Activated CD4-positive, alpha-beta T cell treated with anti-CD3 and anti-CD28 coated beads for 4 hours (primary cell): ENCODE measurements at regions not wholly inside any gene's neighbourhood (a gene's known extent, or its start where the extent isn't known, plus 50 kb on each side); places are given as distances from the start of the nearest gene placed in this dataset.
"Not testable (repeated sequence)": the region's sequence is repeated elsewhere in the genome, so short reads cannot be mapped to it uniquely, and the experiment has no call there.

Experiments
- DNase-seq, 2 donors: peaks; one replicate each; pipeline ENCODE4 v3.0.0-alpha.2; 2020

DNA sequence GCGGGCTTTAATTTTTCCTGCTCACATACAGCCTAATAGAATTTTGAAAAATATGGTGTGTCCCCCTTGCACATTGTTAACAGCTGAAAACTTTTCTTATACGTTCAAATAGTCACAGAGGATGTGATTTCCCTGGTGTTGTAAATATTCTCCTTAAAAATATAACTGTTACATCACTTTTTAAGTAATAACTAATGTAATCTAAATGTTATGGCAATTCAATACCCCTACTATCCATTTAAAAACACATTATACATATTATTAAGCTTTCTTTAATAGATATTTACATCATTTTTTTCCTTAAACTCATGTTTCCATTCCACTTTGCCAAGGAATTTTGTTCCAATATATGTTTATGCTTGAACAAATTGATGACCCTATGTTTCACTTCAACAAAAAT is 85.5 kb upstream of the S1PR1 start:
- DNase-seq, result no peak

GRCh38 chr1:101150670-101151069 is 86.1 kb upstream of the S1PR1 start:
- no peak for DNase-seq

DNA sequence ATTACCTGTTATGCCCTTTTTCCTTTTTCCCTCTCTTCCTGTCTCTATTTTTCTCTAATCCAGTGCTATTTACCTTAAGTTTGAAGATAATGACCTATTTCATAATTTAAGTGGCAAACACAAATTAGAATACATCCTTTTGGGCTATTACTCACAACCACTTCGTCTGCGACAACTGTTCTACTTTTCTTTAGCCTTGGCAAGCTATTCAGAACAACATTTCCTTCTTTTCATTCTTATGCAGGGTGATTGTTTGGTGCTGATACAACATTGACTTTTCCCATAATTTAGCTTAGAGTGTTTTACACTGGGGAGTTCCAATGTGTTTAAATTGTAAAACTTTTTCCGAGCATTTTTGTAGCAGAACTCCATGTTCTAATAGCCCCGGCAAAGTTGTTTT is 86.6 kb upstream of the S1PR1 start:
- no peak for DNase-seq

GRCh38 chr1:101148980-101149379 is 87.8 kb upstream of the S1PR1 start:
- DNase-seq, result no peak

GRCh38 chr1:101147381-101147780 is 89.4 kb upstream of the S1PR1 start:
- DNase-seq, result no peak

- DNase-seq, result no peak
Observed at GRCh38 chr1:101145449-101145820, 91.4 kb upstream of the S1PR1 start.

DNA sequence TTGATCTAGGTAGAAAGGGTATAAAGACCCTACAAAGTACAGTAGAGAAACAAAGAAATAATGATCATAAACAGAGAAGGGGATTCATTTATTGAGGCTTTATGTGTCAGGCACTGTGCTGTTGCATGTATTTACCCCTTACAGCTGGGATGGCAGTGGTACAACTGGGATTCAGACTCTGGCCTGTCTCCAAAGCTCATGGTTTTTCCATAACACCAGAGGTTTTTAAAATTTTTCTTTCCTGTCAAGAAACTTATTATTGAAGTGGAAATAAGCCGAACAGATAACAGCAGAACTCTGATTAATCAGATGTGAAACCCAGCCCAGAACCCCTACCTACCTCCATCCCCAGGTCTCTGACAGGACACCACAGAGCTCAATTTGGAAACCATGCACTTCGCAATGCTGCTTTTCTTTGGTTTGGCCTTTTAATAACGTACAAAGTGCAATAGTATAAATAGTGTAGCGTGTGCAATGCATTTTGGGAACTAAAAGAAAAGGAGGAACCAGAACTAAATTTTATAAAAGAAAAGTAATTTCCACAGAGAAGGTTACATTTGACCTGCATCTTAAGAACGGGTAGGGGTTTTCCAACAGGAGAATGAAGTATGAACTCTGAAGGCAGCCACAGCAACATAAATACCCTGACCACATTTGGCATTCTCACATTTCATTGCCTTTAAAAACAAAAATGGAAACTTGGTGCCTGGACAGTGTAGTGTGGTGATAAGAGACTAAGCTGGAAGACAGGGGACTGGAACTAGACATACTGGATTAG is 92.0 kb upstream of the S1PR1 start:
- DNase-seq, result no peak

- DNase-seq, result no peak
Observed at GRCh38 chr1:101142244-101142643, 94.6 kb upstream of the S1PR1 start.

DNA sequence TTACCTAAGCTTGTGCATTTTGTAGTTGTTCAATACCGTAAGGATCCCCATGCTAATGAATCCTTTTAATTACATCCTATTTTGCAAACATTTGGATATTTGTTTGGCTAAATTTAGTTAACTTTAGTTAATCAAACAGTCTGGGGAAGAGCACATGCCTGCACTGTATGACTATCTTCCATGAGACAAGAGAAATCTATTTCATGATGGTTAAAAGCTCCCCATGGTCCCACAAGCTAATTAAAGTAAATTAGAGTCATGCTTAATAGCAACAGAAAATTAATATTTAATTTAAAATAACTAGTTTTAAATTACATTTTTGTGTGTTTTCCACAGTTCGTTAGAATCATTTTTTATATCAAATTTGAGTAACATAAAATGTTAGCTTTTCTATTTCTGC is 95.4 kb upstream of the S1PR1 start:
- DNase-seq, result no peak

DNA sequence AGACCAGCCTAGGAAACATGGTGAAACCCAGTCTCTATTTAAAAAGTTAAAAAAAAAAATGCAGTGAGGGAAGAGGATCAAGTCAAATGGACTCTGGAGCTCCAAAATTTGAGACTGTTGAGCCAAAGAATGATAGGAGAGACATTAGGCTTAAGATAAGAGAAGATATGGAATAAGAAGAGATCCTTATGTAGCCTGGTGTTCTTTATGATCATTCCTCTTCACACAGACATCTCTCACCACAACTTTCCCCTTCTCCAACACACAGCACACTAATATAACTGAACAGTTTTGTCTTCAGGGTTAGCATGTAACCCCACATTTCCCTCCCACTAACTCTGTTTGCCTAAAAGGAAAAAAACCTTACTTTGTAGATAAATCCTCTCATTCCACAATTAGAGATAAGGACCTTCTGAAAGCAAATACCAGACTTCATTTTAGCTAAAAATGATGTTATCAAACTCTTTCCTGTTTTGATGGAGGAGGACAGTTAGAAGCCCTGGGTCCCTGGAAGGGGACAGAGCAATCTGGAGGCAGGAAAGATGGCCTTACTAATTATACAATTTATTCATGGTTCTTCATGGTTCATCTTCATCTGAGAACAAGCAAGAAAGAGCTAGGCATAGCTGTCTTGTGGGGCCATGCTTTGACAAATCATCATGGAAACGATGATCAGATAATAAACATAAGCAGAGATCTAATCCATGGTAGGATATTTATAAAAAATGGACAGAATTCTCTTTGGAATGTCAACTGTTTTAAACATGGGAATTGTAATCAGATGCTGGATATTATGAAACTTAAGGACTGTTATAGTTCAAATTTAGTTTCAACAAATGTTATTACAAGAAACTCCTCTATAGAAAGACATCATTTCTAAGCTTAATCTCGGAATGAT is 96.7 kb upstream of the S1PR1 start:
- no peak for DNase-seq

DNA sequence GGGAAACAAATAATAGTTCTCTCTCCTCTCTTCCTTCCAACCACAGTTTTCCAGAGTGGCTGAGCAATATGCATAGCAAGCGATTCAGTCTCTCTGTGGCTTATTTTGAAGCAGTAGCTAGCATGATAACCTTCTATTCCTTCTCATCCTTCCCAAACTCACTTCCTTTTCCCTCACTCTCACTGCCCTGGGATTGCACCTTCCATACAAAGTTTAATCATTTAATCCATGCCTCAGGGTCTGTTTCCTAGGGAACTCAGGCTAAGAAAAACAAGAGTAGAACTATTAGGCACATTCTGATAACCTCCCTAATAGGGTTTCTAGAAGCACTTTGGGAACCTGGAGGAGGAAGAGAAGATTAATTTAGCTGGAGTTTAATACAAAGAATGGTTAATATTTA is 97.7 kb upstream of the S1PR1 start:
- no peak for DNase-seq

GRCh38 chr1:101137144-101138126 is 99.4 kb upstream of the S1PR1 start:
- DNase-seq, result no peak

DNA sequence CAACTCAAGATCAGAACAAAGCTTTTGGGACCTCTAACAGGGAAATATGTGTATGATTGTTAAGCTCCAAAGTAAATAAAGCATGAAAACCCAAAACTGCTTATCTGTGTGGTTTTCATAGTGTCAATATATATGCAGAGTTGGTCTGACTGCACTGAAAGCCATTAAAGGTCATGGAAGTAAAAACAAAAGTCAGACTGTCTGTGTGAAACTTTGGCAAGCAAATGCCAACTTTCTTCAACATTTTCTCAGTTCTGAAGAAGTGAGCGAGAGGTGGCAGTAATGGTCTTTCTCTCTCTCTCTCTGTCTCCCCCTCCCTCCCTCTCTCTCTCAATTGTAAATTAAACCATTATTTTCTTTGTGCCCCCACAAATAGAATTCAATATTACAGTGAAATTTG is 100.1 kb upstream of the S1PR1 start:
- DNase-seq, result peak; percentile 18 to 35

DNA sequence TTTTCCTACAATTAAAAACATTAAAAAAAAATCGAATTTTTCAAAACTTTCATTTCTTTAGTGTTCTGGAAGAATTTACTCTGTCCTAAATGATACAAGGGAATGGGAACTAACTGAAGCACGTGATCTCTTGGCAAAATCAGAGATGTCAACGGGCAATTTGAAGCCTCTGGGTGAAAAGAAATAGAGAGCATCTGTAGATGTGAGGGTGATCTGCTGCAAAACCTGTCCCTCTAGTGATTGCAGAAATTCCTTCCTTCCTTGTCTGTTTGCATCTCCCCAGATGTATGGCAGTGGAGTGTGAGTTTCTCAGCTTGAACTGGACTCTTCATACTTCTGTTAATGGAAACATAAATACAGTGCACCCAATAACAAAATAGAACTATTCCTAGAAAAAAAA is 100.5 kb upstream of the S1PR1 start:
- no peak for DNase-seq

DNA sequence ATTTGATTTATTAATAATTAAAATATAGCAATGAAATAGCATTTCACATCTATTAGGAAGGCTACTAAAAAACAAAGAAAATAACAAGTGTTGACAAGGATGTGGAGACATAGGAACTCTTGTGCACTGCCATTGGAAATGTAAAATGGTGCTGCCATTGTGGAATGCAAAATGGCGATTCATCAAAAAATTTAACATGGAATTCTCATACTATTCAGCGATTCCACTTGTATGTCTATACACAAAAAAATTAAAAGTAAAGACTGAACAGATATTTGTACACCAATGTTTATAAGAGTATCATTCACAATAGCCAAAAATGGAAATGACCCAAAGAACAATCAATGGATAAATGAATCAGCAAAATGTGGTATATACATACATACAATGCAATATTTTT is 101.3 kb upstream of the S1PR1 start:
- DNase-seq, result no peak

GRCh38 chr1:101131239-101131843 is 105.5 kb upstream of the S1PR1 start:
- no peak for DNase-seq

GRCh38 chr1:101130673-101131072 is 105.1 kb upstream of the DPH5 start:
- DNase-seq, result no peak

GRCh38 chr1:101128846-101129245 is 103.3 kb upstream of the DPH5 start:
- DNase-seq, result no peak

GRCh38 chr1:101128211-101128727 is 102.7 kb upstream of the DPH5 start:
- DNase-seq, result peak; percentile 21 to 28

- no peak for DNase-seq
Observed at GRCh38 chr1:101124405-101124804, 98.8 kb upstream of the DPH5 start.

- DNase-seq, result not testable (repeated sequence)
Observed at GRCh38 chr1:101123904-101124303, 98.3 kb upstream of the DPH5 start.

GRCh38 chr1:101122452-101123166 is 97.0 kb upstream of the DPH5 start:
- DNase-seq, result peak in 1 of 2 donors; percentile 26
